Ishikawa (cell line): ENCODE measurements at regions not wholly inside any gene's neighbourhood (a gene's known extent, or its start where the extent isn't known, plus 50 kb on each side); places are given as distances from the start of the nearest gene placed in this dataset.

Experiments
- CEBPB ChIP-seq: IDR thresholded peaks from 2 replicates; pipeline ENCODE4 v1.6.1; 2012
- CREB1 ChIP-seq: IDR thresholded peaks from 2 replicates; pipeline ENCODE4 v1.6.1; 2012; ENCODE audit warnings: low read depth
- EGR1 ChIP-seq: IDR thresholded peaks from 2 replicates; pipeline ENCODE4 v1.6.1; 2012
- EP300 ChIP-seq: IDR thresholded peaks from 2 replicates; pipeline ENCODE4 v1.6.1; 2012; ENCODE audit warnings: borderline replicate concordance
- FOXM1 ChIP-seq: IDR thresholded peaks from 2 replicates; pipeline ENCODE4 v1.6.1; 2012; ENCODE audit warnings: low read depth, borderline replicate concordance
- NFIC ChIP-seq: IDR thresholded peaks from 2 replicates; pipeline ENCODE4 v1.6.1; 2012
- RAD21 ChIP-seq: IDR thresholded peaks from 2 replicates; pipeline ENCODE4 v1.6.1; 2012; ENCODE audit warnings: low read depth
- REST ChIP-seq: IDR thresholded peaks from 2 replicates; pipeline ENCODE4 v1.6.1; 2012; ENCODE audit warnings: low read depth, mild to moderate bottlenecking
- TAF1 ChIP-seq: IDR thresholded peaks from 2 replicates; pipeline ENCODE4 v1.6.1; 2012; ENCODE audit warnings: low read depth, mild to moderate bottlenecking
- TCF12 ChIP-seq: IDR thresholded peaks from 2 replicates; pipeline ENCODE4 v1.6.1; 2012; ENCODE audit warnings: low read depth
- TEAD4 ChIP-seq: IDR thresholded peaks from 2 replicates; pipeline ENCODE4 v1.6.1; 2012
- YY1 ChIP-seq: IDR thresholded peaks from 2 replicates; pipeline ENCODE4 v1.6.1; 2012; ENCODE audit warnings: low read depth
- ZBTB7A ChIP-seq: IDR thresholded peaks from 2 replicates; pipeline ENCODE4 v1.6.1; 2012; ENCODE audit warnings: low read depth
- TF ChIP-seq, protein P1 (sequence below): IDR thresholded peaks from 2 replicates; pipeline ENCODE4 v1.6.1; 2012
- TF ChIP-seq, protein P2 (sequence below): IDR thresholded peaks from 2 replicates; pipeline ENCODE4 v1.6.1; 2012

GRCh38 chr4:151469970-151470369 is 61.0 kb downstream of the FHIP1A start:
- TF ChIP-seq, protein P1, sequence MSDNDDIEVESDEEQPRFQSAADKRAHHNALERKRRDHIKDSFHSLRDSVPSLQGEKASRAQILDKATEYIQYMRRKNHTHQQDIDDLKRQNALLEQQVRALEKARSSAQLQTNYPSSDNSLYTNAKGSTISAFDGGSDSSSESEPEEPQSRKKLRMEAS = no peak
- TF ChIP-seq TCF12 (no peak), RAD21 (no peak), CEBPB (no peak), NFIC (no peak), TEAD4 (no peak), FOXM1 (no peak)
- TF ChIP-seq, protein P2, sequence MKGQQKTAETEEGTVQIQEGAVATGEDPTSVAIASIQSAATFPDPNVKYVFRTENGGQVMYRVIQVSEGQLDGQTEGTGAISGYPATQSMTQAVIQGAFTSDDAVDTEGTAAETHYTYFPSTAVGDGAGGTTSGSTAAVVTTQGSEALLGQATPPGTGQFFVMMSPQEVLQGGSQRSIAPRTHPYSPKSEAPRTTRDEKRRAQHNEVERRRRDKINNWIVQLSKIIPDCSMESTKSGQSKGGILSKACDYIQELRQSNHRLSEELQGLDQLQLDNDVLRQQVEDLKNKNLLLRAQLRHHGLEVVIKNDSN = no peak

- TF ChIP-seq RAD21 (no peak), TAF1 (no peak), NFIC (no peak), EP300 (no peak), ZBTB7A (no peak), EGR1 (no peak)
- TF ChIP-seq, protein P2 = no peak
Observed at GRCh38 chr4:151471728-151472127, 62.8 kb downstream of the FHIP1A start.

- TF ChIP-seq, protein P2 = no peak
- no peak for TF ChIP-seq NFIC
- TF ChIP-seq, protein P1 = no peak
- no peak for TF ChIP-seq YY1
Observed at GRCh38 chr4:151472297-151472696, 63.3 kb downstream of the FHIP1A start.

DNA sequence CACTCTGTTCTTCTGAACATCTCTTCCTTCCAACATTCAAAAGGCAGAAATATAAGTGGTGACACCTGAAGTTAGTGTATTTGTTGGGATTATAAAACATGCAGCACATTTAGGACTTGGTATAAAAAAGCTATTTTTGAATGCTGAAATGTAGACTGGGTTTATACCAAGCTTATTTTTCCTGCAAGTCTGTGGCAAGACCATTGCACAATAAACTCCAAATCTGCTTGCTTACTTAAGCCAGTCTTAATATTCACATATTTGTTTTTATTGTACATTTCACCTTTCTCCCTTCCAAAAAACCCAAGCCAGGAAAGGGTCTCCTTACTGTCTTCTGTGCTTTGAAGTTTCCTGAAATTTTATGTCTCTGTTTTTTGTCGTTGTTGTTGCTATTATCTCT is 63.7 kb downstream of the FHIP1A start:
- TF ChIP-seq CEBPB = peak; percentile 47; the same call in 1 of the 2 replicates
- no peak for TF ChIP-seq REST
- no peak for TF ChIP-seq EP300

DNA sequence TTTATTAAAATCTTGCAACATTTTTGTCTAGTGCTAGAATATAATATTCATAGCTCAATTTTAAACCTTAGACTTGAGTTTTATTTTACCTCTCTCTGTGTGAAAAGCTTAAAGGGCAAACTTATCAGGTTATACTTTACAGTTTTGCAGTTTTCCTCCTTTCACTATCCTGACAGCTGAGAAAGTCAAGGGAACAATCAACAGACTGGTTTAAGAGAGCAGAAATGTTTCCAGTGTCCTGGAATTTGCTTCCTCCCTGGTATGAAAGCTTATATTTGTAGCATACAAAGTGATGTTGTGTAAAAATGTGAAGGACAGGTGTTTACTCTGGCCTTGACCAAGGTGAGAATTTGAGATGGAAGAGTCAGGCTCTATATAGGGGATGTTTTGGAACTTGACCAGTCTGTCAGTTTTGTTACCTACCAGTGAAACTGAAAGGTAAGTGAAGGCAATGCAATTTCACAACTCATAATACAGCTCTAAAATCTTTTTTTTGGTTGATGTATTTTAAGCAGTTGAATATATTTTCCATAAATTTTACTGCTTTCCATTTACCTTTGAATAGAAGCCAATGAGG is 64.6 kb downstream of the FHIP1A start:
- TF ChIP-seq RAD21 (no peak), CEBPB (no peak), REST (no peak), ZBTB7A (no peak), EP300 (no peak), TCF12 (no peak), TAF1 (no peak), YY1 (no peak), TEAD4 (no peak), EGR1 (no peak), NFIC (no peak), CREB1 (no peak), FOXM1 (no peak)
- TF ChIP-seq, protein P2 = no peak
- TF ChIP-seq, protein P1 = no peak

DNA sequence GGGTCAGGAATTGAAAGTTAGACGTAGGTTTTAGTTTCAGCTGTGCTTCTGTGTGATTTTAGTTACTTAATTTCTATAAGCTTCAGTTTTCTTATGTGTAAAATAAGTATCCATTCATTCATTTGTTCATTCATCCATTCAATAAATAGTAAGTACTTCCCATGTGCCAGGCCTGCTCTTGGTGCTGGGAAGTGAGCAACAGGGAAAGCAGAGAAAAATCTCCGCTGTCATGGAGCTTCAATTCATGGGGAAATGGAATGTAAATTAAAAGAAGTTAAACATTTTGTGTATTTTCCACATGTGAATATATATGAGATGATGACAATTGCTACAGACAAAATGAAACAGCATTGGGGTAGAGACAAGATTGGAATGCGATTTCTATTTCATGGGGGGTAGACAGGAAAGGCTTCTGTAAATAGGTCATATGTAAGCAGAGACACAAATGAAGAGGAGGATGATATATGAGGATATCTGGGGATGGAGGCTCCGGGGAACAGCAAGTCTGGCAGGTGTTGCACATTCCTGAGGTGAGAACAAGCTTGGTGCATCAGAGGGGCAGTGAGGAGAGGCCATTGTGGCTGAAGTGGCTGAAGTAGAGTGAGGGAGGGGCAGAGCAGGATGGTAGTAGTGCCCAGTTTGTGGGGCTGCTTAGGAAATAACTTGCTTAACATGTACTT is 66.2 kb downstream of the FHIP1A start:
- TF ChIP-seq CEBPB (no peak), NFIC (no peak), RAD21 (no peak), ZBTB7A (no peak), EGR1 (no peak), EP300 (no peak), FOXM1 (no peak), REST (no peak), TEAD4 (no peak), TAF1 (no peak)
- TF ChIP-seq, protein P1 = no peak
- TF ChIP-seq, protein P2 = no peak
